Hematopoietic multipotent progenitor cell treated with erythropoietin and hydrocortisone succinate and interleukin-3 and kit ligand, for 4 days (in vitro differentiated cells): ENCODE measurements at regions not wholly inside any gene's neighbourhood (a gene's known extent, or its start where the extent isn't known, plus 50 kb on each side); places are given as distances from the start of the nearest gene placed in this dataset.
"Not testable (repeated sequence)": the region's sequence is repeated elsewhere in the genome, so short reads cannot be mapped to it uniquely, and the experiment has no call there.

Experiments
- DNase-seq: peaks from one replicate; pipeline ENCODE4 v3.0.0-alpha.2; 2015

DNA sequence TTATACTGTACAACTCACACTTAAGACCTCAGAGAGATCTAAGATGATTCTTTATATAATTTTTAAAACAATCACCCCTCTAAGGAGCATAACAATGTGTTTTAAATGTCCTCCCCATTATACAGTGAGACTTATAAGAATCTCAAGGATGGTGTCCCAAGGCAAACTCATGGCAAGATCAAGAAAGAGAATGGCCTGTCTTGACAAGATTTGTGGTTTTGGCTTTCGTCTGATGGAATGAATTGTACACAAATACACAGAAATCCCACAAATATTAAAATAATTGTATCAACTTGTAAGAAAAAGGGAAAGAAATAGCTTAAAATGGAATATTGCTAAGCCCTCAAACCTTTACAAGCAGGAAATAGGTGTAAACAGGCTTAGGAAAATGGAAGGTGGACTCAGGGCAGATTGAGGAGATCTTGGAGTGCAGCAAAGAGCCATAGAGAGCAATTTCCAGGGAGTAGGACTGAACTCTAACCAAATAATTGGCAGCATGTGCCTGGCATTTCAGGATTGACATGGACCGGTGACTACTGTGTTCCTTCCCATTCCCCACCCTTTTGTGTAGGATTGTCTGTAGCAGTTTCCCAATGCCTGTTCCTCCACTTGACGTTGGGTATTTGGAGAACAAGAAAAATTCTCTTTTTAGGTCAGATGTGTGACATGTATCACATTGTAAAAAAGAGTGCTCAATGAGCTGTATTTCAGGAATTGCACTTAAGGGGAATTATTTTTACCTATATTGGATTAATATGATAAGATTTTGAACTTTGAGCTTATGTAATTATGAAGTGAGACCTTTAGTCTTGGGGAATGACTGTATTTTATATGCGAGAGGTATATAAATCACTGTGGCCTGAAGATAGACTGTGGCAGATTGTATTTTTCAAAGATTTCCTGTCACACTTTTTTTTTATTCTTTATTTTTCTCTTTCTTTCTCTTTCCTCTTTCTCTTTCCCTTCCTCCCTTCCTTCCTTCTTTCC is 317.8 kb upstream of the SLITRK3 start:
- DNase-seq = no peak

DNA sequence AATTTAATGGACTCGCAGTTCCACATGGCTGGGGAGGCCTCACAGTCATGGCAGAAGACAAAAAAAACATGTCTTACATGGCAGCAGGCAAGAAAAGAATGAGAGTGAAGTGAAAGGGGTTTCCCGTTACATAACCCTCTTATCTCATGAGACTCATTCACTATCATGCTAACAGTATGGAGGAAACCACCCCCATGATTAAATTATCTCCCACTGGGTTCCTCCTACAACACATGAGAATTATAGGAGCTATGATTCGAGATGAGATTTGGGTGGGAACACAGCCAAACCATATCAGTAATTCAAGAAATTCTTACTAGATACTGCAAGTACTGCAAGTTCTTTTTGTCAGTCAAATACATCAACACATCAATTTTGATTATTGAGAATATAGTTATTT is 311.4 kb upstream of the SLITRK3 start:
- no peak for DNase-seq

GRCh38 chr3:165507060-165507459 is 310.9 kb upstream of the SLITRK3 start:
- DNase-seq = no peak

DNA sequence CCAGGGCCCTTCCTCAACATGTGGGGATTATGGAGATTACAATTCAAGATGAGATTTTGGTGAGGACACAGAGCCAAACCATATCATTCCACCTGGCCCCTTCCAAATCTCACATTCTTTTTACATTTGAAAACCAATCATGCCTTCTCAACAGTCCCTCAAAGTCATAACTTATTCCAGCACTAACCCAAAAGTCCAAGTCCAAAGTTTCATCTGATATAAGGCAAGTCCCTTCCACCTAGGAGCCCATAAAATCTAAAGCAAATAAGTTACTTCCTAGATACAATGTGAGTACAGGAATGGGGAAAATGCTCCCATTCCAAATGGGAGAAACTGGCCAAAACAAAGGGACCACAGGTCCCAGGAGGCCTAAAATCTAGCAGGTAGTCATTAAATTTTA is 309.5 kb upstream of the SLITRK3 start:
- DNase-seq = no peak

DNA sequence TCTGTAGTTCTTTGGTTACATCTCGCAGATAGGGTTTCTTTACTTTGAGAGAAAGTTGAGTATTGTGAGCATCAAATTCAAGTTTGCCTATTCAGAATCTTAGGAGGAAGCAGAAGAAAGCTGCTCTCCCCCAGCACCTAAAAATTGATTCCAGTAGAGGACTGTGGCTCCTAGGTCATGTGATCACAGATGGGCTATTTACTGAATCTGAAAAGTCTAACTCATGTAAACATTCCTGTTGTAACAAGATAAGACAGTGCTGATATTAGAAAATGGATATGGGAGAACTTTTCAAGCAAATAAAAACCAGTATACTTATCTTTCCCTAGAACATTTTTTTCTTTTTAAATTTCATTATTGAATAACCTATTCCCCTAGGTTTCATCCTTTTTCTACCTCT is 308.4 kb upstream of the SLITRK3 start:
- no peak for DNase-seq

DNA sequence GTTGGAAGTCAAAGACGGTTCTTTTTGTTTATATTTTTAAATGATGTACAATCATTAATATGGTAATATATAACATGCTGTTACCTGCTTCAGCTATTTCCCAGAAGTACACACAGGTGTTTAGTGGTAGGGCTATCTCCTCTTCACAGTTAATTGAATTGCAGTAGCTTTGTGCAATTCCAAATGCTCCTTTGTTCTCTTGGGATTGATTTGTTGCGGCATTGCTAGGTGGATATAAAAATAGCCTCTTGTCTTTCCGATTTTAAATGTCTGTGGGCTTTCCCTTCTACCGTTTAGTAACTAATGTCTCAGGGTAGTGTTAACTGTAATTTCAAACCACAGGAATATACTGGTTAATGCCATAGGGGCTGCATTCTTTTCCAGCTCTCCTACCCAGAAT is 307.6 kb upstream of the SLITRK3 start:
- no peak for DNase-seq

- no peak for DNase-seq
These were observed 307.2 kb upstream of the SLITRK3 start for GRCh38 chr3:165503346-165503745.

- no peak for DNase-seq
These were observed 306.5 kb upstream of the SLITRK3 start for GRCh38 chr3:165502707-165503106.

DNA sequence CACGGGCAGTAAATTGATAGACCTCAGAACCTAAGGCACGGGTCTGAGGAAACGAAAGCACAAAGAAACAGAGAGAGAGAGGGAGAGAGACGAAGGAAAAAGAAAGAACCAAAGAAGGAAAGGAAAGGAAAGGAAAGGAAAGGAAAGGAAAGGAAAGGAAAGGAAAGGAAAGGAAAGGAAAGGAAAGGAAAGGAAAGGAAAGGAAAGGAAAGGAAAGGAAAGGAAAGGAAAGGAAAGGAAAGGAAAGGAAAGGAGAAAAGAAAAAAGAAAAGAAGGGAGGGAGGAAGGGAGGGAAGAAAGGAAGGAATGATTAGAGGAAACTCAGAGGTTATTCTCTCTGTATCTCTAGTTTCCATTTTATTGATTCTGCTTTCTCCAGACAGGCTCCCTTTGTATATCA is 302.6 kb upstream of the SLITRK3 start:
- not testable (repeated sequence) for DNase-seq

GRCh38 chr3:165491487-165491886 is 295.3 kb upstream of the SLITRK3 start:
- no peak for DNase-seq

DNA sequence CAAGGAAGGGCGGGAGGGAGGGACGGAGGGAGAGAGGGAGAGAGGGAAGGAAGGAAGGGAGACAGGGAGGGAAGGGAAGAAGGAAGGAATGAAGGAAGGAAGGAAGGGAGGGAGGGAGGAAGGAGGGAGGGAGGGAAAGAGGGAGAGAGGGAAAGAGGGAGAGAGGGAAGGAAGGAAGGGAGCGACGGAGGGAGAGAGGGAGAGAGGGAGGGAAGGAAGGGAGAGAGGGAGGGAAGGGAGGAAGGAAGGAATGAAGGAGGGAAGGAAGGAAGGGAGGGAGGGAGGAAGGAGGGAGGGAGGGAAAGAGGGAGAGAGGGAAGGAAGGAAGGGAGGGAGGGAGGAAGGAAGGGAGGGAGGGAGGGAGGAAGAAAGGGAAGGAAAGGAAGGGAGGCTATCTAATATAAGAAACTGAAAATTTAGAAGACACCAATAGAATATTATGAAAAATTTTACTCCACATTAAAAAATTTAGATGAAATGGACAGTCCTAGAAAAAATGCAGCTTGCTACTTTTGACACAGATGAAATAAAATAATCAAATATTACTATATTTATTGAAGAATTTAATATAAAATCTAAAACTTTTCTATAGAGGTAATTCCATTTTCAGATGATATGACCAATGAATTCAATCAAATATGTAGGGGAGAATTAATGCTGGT is 280.3 kb upstream of the SLITRK3 start:
- DNase-seq = no peak

- no peak for DNase-seq
These were observed 270.7 kb upstream of the SLITRK3 start for GRCh38 chr3:165466856-165467255.

DNA sequence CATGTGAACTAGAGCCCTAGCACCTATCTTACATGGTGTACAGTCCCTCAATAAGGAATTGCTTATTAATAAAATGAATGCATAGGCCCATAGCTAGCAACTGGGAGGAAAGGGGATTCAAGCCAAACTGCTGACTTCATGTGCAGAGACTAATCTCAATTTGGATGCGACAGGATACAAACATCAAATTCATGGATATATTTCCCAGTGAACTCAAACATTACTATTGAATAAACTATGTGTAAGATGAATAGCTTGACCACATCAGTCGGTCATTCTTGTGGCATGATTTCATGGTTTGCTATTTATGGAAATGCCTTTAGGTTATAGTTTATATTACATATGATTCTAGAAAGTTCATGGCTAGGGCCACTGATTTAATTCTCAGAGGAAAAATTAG is 268.6 kb upstream of the SLITRK3 start:
- DNase-seq = no peak

DNA sequence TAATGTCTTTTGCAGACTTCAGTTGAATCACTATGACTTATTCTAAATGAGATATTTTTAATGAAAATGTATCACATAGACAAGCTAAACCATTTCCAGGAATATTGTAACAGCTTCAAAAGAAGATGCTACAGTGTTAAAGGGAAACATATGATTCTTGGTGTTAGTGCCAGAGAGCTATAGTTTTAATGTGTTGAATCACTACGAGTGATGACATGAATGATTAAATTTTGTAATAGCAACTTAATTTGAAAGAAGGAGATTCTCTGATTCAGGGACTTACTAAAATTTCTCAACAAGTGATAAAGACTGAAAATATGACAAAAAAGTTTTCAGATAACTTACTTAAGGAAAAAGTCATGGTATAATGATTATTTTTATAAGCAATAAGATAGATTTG is 267.3 kb upstream of the SLITRK3 start:
- DNase-seq = no peak

DNA sequence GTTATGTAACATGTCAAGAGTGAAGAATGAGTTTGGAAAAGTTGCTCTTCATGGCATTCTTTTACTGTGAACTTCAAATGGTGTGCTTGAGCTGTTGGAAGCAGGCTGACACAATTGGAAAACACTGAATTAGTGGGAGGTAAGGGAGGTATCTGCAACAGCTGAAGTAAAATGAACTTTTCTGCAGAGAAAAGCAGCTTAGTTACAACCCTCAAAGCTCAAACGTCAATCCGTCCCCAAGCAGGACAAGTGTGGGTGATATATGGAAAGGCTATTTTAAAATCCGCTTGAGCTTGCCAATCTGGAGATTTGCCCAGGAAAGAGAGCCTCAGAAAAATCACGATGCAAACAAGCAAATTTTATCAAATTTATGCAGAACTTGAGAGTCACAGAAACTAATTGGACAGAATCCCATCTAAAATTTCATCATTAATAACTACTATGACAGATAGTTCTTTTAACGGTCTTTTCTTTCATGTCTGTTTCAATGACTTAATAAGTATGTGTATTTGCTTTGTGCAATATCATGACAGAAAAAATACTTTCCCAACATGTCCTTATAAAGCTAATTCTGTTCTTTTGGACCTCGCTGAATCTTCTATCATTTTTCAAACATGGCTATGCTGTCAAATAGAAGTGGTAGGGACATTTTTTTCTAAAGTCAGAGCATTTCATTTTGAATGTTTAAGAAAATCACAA is 266.6 kb upstream of the SLITRK3 start:
- no peak for DNase-seq

- no peak for DNase-seq
These were observed 264.0 kb upstream of the SLITRK3 start for GRCh38 chr3:165459924-165460835.

DNA sequence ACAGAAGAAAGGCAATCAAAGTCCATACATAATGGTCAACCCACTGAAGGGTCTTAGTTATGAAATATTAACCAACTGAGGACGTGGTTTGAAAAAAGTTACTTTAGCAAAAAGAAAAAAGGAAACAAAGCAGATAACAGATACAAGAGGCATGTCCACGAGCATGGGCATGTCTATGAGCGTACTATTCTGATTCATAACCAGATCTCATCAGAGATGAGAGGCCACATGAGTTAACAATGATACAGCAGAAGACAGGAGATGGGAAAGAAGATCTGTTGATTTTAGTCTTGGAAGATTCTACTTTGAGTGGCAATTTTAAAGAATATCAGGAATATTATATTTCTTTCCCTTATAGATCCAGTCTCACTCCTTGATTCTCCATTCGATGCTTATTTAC is 262.9 kb upstream of the SLITRK3 start:
- no peak for DNase-seq

DNA sequence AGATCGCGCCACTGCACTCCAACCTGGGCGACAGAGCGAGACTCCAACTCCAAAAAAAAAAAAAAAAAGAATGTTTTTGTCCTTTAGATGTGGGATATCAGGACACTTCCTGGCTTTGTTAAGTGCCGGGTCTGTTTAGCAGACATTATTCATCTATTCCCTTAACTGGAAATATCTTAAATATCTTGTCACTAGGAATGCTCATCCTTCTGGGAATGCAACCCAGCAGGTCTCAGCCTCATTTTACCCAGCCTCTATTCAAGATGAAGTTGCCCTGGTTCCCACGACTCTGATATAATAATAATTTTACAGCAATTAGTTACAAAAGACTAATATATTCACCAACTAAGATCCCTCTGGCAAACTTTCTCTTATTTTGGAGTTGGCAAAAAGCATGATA is 260.9 kb upstream of the SLITRK3 start:
- no peak for DNase-seq

- no peak for DNase-seq
These were observed 259.6 kb upstream of the SLITRK3 start for GRCh38 chr3:165455793-165456192.

- DNase-seq = no peak
These were observed 259.2 kb upstream of the SLITRK3 start for GRCh38 chr3:165455360-165455759.

DNA sequence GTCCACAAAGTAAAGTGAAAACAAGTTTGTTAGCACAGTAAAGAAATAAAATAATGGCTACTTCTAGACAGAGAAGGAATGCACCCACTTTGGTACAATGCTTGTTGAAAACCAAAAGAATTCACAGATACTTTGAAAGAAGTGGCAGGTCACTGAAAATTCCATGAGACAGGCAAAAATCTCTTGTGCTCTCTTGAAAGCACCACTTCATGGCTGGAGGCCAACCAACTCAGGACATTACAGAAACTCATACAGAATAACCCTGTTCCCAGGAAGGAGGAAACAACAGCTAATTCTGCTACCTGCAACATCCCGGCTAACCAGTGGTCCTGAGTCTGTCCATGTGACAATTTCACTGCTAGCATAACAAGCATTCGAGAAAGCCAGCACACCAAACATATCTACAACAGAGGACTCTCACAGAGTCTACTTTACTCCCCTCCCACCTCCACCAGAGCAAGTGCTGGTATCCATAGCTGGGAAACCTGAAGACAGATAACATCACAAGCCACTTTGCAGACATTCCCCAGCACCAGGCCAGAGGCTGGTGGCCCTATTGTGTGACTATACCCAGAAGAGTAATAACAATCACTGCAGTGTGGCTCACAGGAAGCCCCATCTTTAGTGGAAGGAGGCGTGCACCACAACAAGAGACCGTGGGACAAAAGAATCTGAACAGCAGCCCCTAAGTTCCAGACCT is 255.3 kb upstream of the SLITRK3 start:
- no peak for DNase-seq

GRCh38 chr3:165446555-165446954 is 250.4 kb upstream of the SLITRK3 start:
- DNase-seq = no peak
